Large intestine (tissue), 3 donors: ENCODE measurements at regions not wholly inside any gene's neighbourhood (a gene's known extent, or its start where the extent isn't known, plus 50 kb on each side); places are given as distances from the start of the nearest gene placed in this dataset.
"Not testable (repeated sequence)": the region's sequence is repeated elsewhere in the genome, so short reads cannot be mapped to it uniquely, and the experiment has no call there.

Source experiments
- DNase-seq, 2 donors: peaks; one replicate each; pipeline versions ENCODE4 v3.0.0 to v3.0.0-alpha.2; 2013
- H3K27ac ChIP-seq: one replicate; pipeline ENCODE4 v1.5.1; 2013; ENCODE audit warnings: low read length
- H3K27me3 ChIP-seq: 2 replicates; pipeline ENCODE4 v1.6.1; 2013; ENCODE audit warnings: low read length; ENCODE audit not compliant: control insufficient read depth, insufficient read depth
- H3K36me3 ChIP-seq: 2 replicates; pipeline ENCODE4 v1.6.1; 2013; ENCODE audit warnings: low read length; ENCODE audit not compliant: control insufficient read depth, insufficient read depth
- H3K4me1 ChIP-seq: one replicate; pipeline ENCODE4 v1.6.1; 2013; ENCODE audit warnings: low read length; ENCODE audit not compliant: control insufficient read depth, insufficient read depth
- H3K4me3 ChIP-seq: one replicate; pipeline ENCODE4 v1.5.1; 2013; ENCODE audit warnings: low read length
- H3K9me3 ChIP-seq: one replicate; pipeline ENCODE4 v1.6.1; 2013; ENCODE audit warnings: mild to moderate bottlenecking, low read depth, low read length, moderate library complexity; ENCODE audit not compliant: control insufficient read depth
- WGBS: methylation state at CpG from one replicate; pipeline ENCODE4 v1.1.5; 2013; ENCODE audit warnings: low lambda C conversion rate; ENCODE audit not compliant: insufficient coverage; 5-methylcytosine and 5-hydroxymethylcytosine counted together

DNA sequence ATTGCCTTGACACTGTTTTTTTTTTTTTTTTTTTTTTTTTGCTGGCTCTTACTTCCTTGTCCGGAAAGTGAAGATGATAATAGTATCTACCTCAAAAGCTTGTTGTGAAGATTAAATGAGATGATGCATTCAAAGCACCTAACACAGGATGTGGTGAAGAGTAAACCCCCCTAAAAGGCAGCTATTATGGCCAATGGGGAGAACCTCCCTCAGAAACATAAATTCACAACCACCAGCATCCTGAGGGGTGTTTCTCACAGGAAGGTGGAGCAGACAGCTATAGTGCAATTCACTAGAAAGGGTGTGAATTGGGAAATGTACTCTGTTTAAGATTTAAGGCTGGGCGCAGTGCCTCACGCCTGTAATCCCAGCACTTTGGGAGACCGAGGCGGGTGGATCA, 85.4 kb upstream of the CRY1 start:
- H3K27ac ChIP-seq: no peak overlapping the region
- no CpG with 5 or more reads among the region's 5 CpGs for WGBS
- no peaks in the 10 kb centered on the region for H3K4me1 ChIP-seq
- H3K27me3 ChIP-seq: no peaks in the 10 kb centered on the region
- no peaks in the 10 kb centered on the region for H3K9me3 ChIP-seq
- H3K4me3 ChIP-seq: no peak overlapping the region
- DNase-seq: no peak
- no peaks in the 10 kb centered on the region for H3K36me3 ChIP-seq

DNA sequence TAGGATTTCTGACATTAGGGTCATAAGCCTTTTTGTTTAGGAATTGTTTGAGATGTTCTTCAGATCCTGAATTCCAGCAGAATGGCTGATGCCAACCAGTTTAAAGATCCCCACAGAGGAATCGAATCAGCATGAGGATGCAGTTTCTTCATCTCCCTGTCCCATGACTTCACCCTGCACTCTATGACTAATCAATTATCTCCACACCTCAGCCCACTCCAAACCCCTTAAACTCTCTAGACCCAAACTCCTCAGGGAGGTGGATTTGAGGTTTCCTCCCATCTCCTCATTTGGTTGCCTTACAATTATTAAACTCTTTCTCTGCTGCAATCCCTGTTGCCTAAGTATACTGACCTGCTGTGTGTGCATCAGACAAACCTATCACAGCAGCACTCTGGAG, 86.5 kb upstream of the CRY1 start:
- no peak overlapping the region for H3K27ac ChIP-seq
- no CpG with 5 or more reads among the region's 1 CpG for WGBS
- peaks cover 2% of the 10 kb centered on the region for H3K27me3 ChIP-seq
- no peak overlapping the region for H3K4me3 ChIP-seq
- H3K36me3 ChIP-seq: no peaks in the 10 kb centered on the region
- H3K9me3 ChIP-seq: no peaks in the 10 kb centered on the region
- no peak for DNase-seq
- H3K4me1 ChIP-seq: no peaks in the 10 kb centered on the region

DNA sequence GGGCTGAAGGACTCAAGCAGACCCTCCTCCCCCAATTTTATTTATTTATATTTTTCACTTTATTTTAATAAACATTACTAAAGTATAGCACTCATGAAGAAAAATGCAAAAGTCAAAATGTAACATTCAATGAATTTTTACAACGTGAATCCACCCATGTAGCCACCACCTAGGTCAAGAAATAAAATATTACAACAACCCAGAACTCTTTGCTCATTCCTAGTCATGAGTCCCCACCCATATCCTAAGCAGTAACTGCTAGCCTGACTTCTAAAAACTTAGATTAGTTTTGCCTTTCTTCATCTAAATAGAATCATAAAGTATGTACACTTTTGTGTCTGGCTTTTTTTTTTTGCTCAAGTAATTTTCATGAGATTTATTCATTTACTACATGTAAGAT, 86.9 kb upstream of the CRY1 start:
- WGBS: 67% methylated on average over 1 of the region's 1 CpG
- DNase-seq: no peak
- H3K27me3 ChIP-seq: peaks cover 3% of the 10 kb centered on the region
- no peak overlapping the region for H3K4me3 ChIP-seq
- H3K4me1 ChIP-seq: no peaks in the 10 kb centered on the region
- no peaks in the 10 kb centered on the region for H3K9me3 ChIP-seq
- H3K27ac ChIP-seq: no peak overlapping the region
- no peaks in the 10 kb centered on the region for H3K36me3 ChIP-seq

DNA sequence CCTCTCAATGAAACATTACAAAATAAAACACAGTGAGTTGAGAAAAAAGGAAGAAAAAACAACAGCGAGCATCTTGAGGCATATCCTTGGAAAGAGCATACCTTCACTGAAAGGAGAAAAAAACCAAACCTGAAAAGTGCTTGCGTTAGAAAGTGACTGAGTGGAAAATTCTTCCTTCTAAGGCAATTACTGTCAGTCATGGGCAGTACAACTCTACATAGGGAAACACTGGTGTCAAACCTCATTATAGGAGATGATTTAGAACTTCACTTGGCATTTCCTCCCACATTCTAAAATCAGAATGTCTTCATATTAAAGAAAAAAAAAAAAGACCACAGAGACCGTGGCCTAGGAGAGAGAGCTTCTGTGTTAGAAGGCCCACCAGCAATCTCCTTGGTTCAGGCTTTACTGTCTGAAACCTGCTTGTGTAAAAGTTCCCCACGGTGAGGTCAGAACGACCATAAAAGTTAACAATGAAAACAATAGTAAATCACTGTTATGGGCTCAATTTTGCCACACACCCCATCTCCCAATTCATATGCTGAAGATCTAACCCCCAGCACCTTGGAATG, 91.1 kb upstream of the CRY1 start:
- 100% methylated on average over 1 of the region's 5 CpGs for WGBS
- DNase-seq: no peak
- no peak overlapping the region for H3K4me3 ChIP-seq
- H3K9me3 ChIP-seq: no peaks in the 10 kb centered on the region
- H3K36me3 ChIP-seq: no peaks in the 10 kb centered on the region
- peaks cover 3% of the 10 kb centered on the region for H3K27me3 ChIP-seq
- H3K4me1 ChIP-seq: no peaks in the 10 kb centered on the region
- H3K27ac ChIP-seq: no peak overlapping the region

DNA sequence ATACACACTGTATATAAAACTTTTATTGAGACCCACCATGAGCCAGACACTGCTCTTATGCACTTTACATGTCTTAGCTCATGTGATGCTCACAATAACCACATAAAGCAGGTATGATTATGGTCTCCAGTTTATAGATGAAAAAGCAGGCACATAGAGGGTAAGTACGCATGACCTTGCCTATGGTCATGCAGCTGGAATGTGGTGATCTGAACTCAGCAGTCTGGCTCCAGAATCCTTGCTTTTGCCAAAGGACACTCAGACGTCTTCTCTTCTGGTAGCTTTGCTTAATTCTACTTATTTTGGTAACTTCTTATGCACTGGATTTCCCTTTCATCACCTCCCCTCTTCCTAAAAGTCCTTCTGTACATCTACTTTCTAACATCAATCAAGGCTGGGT, 103.3 kb upstream of the CRY1 start:
- Histone ChIP-seq H3K9me3 (no peaks in the 10 kb centered on the region), H3K27ac (no peak overlapping the region), H3K36me3 (no peaks in the 10 kb centered on the region), H3K4me3 (no peak overlapping the region), H3K4me1 (no peaks in the 10 kb centered on the region), H3K27me3 (no peaks in the 10 kb centered on the region)
- no CpG with 5 or more reads among the region's 2 CpGs for WGBS
- no peak for DNase-seq

DNA sequence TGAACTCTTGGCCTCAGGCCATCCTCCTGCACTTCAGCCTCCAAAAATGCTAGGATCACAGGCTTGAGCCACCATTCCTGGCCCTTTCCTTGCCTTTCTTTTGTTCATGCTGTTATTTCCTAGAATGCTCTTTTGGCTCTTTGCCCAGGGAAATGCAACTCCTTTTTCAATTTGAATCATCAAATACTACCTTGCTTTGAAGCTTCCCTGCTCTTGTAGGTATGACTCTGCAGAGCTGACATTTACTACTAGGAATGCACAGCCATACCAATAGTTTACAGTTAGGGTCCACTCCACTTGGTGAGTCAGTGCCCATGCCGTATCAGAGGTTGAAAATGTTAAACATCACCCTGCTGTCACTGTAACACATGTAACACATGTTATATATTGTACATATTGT, 107.0 kb upstream of the CRY1 start:
- H3K27me3 ChIP-seq: no peaks in the 10 kb centered on the region
- no peaks in the 10 kb centered on the region for H3K4me1 ChIP-seq
- WGBS: no CpG with 5 or more reads among the region's 1 CpG
- no peak overlapping the region for H3K4me3 ChIP-seq
- H3K9me3 ChIP-seq: no peaks in the 10 kb centered on the region
- DNase-seq: no peak
- H3K27ac ChIP-seq: no peak overlapping the region
- H3K36me3 ChIP-seq: no peaks in the 10 kb centered on the region

DNA sequence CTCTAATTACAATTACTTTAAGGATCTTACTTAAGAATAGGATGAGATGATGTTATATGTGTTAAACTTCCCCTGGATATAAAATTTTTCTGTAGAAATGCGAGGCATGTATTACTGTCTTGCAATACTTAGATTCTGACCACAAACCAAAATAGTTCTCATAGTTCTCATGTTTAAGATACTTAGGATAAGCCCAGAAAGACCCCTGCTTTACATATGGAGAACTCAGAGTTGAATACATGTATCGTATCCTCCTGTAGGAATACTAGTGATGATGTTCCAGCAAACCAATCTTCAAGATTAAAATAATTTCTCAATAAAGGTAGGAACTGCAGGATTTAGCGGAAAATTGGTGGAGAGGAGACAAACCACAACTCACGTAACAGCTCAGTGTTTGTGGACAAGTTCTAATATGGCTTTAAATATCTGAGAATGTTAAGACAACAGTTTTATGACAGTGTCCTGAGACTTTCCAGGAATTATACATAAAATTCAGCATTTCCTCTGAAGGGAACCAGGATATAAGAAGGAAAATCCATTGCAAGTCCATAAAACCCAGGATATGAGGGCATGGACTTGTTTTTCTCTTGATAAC, 114.7 kb upstream of the CRY1 start:
- no CpG with 5 or more reads among the region's 4 CpGs for WGBS

DNA sequence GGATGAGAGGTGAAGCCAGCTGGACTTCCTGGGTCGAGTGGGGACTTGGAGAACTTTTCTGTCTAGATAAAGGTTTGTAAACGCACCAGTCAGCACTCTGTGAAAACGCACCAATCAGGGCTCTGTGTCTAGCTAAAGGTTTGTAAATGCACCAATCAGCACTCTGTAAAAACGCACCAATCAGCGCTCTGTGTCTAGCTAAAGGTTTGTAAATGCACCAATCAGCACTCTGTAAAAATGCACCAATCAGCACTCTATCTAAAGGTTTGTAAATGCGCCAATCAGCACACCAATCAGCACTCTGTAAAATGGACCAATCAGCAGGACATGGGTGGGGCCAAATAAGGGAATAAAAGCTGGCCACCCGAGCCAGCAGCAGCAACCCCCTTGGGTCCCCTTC, 116.4 kb upstream of the CRY1 start:
- not testable (repeated sequence) for H3K36me3 ChIP-seq, H3K4me3 ChIP-seq, H3K27ac ChIP-seq, H3K27me3 ChIP-seq, DNase-seq, H3K4me1 ChIP-seq, H3K9me3 ChIP-seq
- no CpG with 5 or more reads among the region's 7 CpGs for WGBS

More for the DNA sequence above, 114.7 kb upstream of the CRY1 start:
- no peaks in the 10 kb centered on the region for H3K4me1 ChIP-seq
- H3K27ac ChIP-seq: no peak overlapping the region
- H3K27me3 ChIP-seq: no peaks in the 10 kb centered on the region
- no peaks in the 10 kb centered on the region for H3K9me3 ChIP-seq
- DNase-seq: no peak
- no peak overlapping the region for H3K4me3 ChIP-seq
- H3K36me3 ChIP-seq: no peaks in the 10 kb centered on the region

DNA sequence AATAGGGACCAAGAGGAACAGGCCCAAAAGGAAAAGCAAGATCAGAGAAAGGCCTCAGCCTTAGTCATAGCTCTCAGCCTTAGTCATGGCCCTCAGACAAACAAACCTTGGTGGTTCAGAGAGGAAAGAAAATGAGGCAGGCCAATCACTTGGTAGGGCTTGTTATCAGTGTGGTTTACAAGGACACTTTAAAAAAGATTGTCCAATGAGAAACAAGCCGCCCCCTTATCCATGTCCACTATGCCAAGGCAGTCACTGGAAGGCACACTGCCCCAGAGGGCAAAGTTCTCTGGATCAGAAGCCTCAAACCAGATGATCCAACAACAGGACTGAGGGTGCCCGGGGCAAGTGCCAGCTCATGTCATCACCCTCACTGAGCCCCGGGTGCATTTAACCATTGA, 121.0 kb upstream of the CRY1 start:
- H3K4me1 ChIP-seq, H3K27me3 ChIP-seq, H3K4me3 ChIP-seq, H3K27ac ChIP-seq, H3K36me3 ChIP-seq, H3K9me3 ChIP-seq, DNase-seq: not testable (repeated sequence)
- no CpG with 5 or more reads among the region's 3 CpGs for WGBS

DNA sequence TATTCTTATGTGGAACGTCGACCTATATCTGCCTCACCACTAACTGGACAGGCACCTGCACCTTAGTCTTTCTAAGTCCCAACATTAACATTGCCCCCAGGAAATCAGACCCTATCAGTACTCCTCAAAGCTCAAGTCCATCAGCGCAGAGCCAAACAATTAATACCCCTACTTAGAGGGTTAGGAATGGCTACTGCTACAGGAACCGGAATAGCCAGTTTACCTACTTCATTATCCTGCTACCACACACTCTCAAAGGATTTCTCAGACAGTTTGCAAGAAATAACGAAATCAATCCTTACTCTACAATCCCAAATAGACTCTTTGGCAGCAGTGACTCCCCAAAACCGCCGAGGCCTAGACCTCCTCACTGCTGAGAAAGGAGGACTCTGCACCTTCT, 123.1 kb upstream of the CRY1 start:
- DNase-seq, H3K9me3 ChIP-seq, H3K27me3 ChIP-seq, H3K4me1 ChIP-seq, H3K27ac ChIP-seq, H3K36me3 ChIP-seq, H3K4me3 ChIP-seq: not testable (repeated sequence)
- no CpG with 5 or more reads among the region's 7 CpGs for WGBS

DNA sequence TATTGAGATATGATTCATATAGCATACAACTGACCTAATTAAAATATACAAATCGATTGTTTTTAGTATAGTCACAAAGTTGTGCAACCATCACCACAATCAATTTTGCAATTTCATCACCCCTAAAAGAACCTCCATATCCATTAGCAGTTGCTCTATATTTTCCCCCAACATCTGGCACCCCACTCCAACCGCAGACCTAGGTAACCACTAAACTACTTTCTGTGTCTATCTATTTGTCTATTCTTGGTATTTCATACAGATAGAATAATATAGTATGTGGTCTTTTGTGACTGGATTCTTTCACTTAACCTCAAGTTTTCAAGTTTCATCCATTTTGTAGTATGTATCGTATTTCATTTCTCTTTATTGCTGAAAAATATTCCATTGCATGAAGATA, 126.0 kb upstream of the CRY1 start:
- Histone ChIP-seq H3K4me1 (no peaks in the 10 kb centered on the region), H3K36me3 (no peaks in the 10 kb centered on the region), H3K27ac (no peak overlapping the region), H3K9me3 (no peaks in the 10 kb centered on the region), H3K27me3 (peaks cover 9% of the 10 kb centered on the region), H3K4me3 (no peak overlapping the region)
- no peak for DNase-seq
- 86% methylated on average over 3 of the region's 3 CpGs for WGBS
